ENCODE measurements at regions not wholly inside any gene's neighbourhood (a gene's known extent, or its start where the extent isn't known, plus 50 kb on each side); places are given as distances from the start of the nearest gene placed in this dataset.

GRCh38 chr12:114949058-114949820, 265.3 kb upstream of the TBX3 start:
- no peaks in the 10 kb centered on the region for H3K36me3 ChIP-seq (ENCODE audit: control insufficient read depth in 1 of 2, insufficient read depth in 2 of 2, low read length in 2 of 2)
- H3K9me3 ChIP-seq (ENCODE audit: control insufficient read depth in 1 of 2, low read length in 2 of 2) = no peaks in the 10 kb centered on the region
- no peaks in the 10 kb centered on the region for H3K27me3 ChIP-seq (ENCODE audit: control insufficient read depth in 1 of 2, insufficient read depth in 2 of 2, low read length in 2 of 2)
- H3K9ac ChIP-seq (ENCODE audit: low read depth in 1 of 2, low read length in 2 of 2) = no peak overlapping the region
- no peak overlapping the region for H3K4me3 ChIP-seq (ENCODE audit: low read depth in 1 of 2, low read length in 2 of 2)
- no peak overlapping the region for H3K27ac ChIP-seq (ENCODE audit: low read depth, low read length)
- no peaks in the 10 kb centered on the region for H3K4me1 ChIP-seq (ENCODE audit: control insufficient read depth in 1 of 2, insufficient read depth in 2 of 2, low read length in 2 of 2)

GRCh38 chr12:114945351-114945750, 261.4 kb upstream of the TBX3 start:
- Histone ChIP-seq H3K27ac (ENCODE audit: low read depth, low read length) (no peak overlapping the region), H3K9ac (ENCODE audit: low read depth in 1 of 2, low read length in 2 of 2) (no peak overlapping the region), H3K4me3 (ENCODE audit: low read depth in 1 of 2, low read length in 2 of 2) (no peak overlapping the region)

DNA sequence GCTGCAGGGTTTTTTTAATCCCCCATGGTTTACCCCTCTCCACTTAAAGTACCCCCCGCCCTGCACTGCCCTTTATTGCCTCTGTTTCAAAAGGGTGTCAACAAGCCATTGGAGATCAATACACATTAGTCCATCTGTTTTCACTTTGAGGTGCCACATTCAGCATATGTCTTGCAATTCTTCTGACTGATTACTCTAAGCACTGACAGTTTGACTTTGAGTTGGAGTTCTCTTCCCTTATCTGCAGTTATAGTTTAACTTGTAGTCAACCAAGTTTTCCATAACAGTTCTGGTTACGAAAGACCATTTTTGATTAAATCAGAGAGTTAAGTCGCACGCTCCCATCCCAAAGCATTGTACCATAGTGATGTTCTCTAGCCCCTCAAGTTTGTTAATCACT, 260.8 kb upstream of the TBX3 start:
- H3K4me3 ChIP-seq (ENCODE audit: low read depth in 1 of 2, low read length in 2 of 2) = no peak overlapping the region
- H3K36me3 ChIP-seq (ENCODE audit: control insufficient read depth in 1 of 2, insufficient read depth in 2 of 2, low read length in 2 of 2) = no peaks in the 10 kb centered on the region
- H3K27me3 ChIP-seq (ENCODE audit: control insufficient read depth in 1 of 2, insufficient read depth in 2 of 2, low read length in 2 of 2) = no peaks in the 10 kb centered on the region
- no peaks in the 10 kb centered on the region for H3K9me3 ChIP-seq (ENCODE audit: control insufficient read depth in 1 of 2, low read length in 2 of 2)
- H3K4me1 ChIP-seq (ENCODE audit: control insufficient read depth in 1 of 2, insufficient read depth in 2 of 2, low read length in 2 of 2) = no peaks in the 10 kb centered on the region
- no peak overlapping the region for H3K27ac ChIP-seq (ENCODE audit: low read depth, low read length)
- no peak overlapping the region for H3K9ac ChIP-seq (ENCODE audit: low read depth in 1 of 2, low read length in 2 of 2)

More at GRCh38 chr12:114945351-114945750, 261.4 kb upstream of the TBX3 start:
- no peaks in the 10 kb centered on the region for H3K36me3 ChIP-seq (ENCODE audit: control insufficient read depth in 1 of 2, insufficient read depth in 2 of 2, low read length in 2 of 2)
- H3K4me1 ChIP-seq (ENCODE audit: control insufficient read depth in 1 of 2, insufficient read depth in 2 of 2, low read length in 2 of 2) = no peaks in the 10 kb centered on the region
- H3K9me3 ChIP-seq (ENCODE audit: control insufficient read depth in 1 of 2, low read length in 2 of 2) = no peaks in the 10 kb centered on the region
- no peaks in the 10 kb centered on the region for H3K27me3 ChIP-seq (ENCODE audit: control insufficient read depth in 1 of 2, insufficient read depth in 2 of 2, low read length in 2 of 2)

DNA sequence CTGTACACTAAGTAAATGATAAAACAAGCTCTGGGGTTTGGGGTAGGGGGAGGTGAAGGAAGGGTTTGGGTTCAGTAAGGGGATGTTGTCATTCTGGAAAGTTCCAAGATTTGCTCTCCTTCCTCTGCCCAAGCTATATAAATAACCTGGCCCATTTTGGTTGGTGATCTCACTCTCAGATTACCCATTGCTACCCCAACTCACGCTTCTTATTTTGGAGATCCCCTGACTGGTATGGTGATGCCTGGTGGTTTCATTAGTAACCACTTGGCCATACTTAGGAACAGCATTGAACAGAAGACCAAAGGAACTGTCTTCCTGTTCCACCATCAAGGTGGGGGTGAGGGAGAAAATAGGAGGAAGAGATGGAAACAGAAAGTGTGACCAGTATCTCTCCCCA, 259.6 kb upstream of the TBX3 start:
- no peak overlapping the region for H3K4me3 ChIP-seq (ENCODE audit: low read depth in 1 of 2, low read length in 2 of 2)
- no peaks in the 10 kb centered on the region for H3K27me3 ChIP-seq (ENCODE audit: control insufficient read depth in 1 of 2, insufficient read depth in 2 of 2, low read length in 2 of 2)
- H3K9ac ChIP-seq (ENCODE audit: low read depth in 1 of 2, low read length in 2 of 2) = no peak overlapping the region
- H3K4me1 ChIP-seq (ENCODE audit: control insufficient read depth in 1 of 2, insufficient read depth in 2 of 2, low read length in 2 of 2) = no peaks in the 10 kb centered on the region
- H3K27ac ChIP-seq (ENCODE audit: low read depth, low read length) = no peak overlapping the region
- H3K36me3 ChIP-seq (ENCODE audit: control insufficient read depth in 1 of 2, insufficient read depth in 2 of 2, low read length in 2 of 2) = no peaks in the 10 kb centered on the region
- H3K9me3 ChIP-seq (ENCODE audit: control insufficient read depth in 1 of 2, low read length in 2 of 2) = no peaks in the 10 kb centered on the region

- Histone ChIP-seq H3K27me3 (ENCODE audit: control insufficient read depth in 1 of 2, insufficient read depth in 2 of 2, low read length in 2 of 2) (no peaks in the 10 kb centered on the region), H3K27ac (ENCODE audit: low read depth, low read length) (no peak overlapping the region), H3K9me3 (ENCODE audit: control insufficient read depth in 1 of 2, low read length in 2 of 2) (no peaks in the 10 kb centered on the region), H3K9ac (ENCODE audit: low read depth in 1 of 2, low read length in 2 of 2) (no peak overlapping the region), H3K4me1 (ENCODE audit: control insufficient read depth in 1 of 2, insufficient read depth in 2 of 2, low read length in 2 of 2) (no peaks in the 10 kb centered on the region), H3K4me3 (ENCODE audit: low read depth in 1 of 2, low read length in 2 of 2) (no peak overlapping the region), H3K36me3 (ENCODE audit: control insufficient read depth in 1 of 2, insufficient read depth in 2 of 2, low read length in 2 of 2) (no peaks in the 10 kb centered on the region)
Measured at GRCh38 chr12:114938487-114939210, 254.7 kb upstream of the TBX3 start.

- no peaks in the 10 kb centered on the region for H3K27me3 ChIP-seq (ENCODE audit: control insufficient read depth in 1 of 2, insufficient read depth in 2 of 2, low read length in 2 of 2)
- H3K27ac ChIP-seq (ENCODE audit: low read depth, low read length) = no peak overlapping the region
- H3K4me1 ChIP-seq (ENCODE audit: control insufficient read depth in 1 of 2, insufficient read depth in 2 of 2, low read length in 2 of 2) = no peaks in the 10 kb centered on the region
- H3K9ac ChIP-seq (ENCODE audit: low read depth in 1 of 2, low read length in 2 of 2) = no peak overlapping the region
- no peaks in the 10 kb centered on the region for H3K36me3 ChIP-seq (ENCODE audit: control insufficient read depth in 1 of 2, insufficient read depth in 2 of 2, low read length in 2 of 2)
- no peaks in the 10 kb centered on the region for H3K9me3 ChIP-seq (ENCODE audit: control insufficient read depth in 1 of 2, low read length in 2 of 2)
- H3K4me3 ChIP-seq (ENCODE audit: low read depth in 1 of 2, low read length in 2 of 2) = no peak overlapping the region
Measured at GRCh38 chr12:114936148-114937079, 252.4 kb upstream of the TBX3 start.

- Histone ChIP-seq H3K27ac (ENCODE audit: low read depth, low read length) (no peak overlapping the region), H3K9me3 (ENCODE audit: control insufficient read depth in 1 of 2, low read length in 2 of 2) (no peaks in the 10 kb centered on the region)
Measured at GRCh38 chr12:114935658-114936057, 251.7 kb upstream of the TBX3 start.

GRCh38 chr12:114933428-114934160, 249.6 kb upstream of the TBX3 start:
- Histone ChIP-seq H3K27ac (ENCODE audit: low read depth, low read length) (no peak overlapping the region), H3K4me3 (ENCODE audit: low read depth in 1 of 2, low read length in 2 of 2) (no peak overlapping the region), H3K4me1 (ENCODE audit: control insufficient read depth in 1 of 2, insufficient read depth in 2 of 2, low read length in 2 of 2) (no peaks in the 10 kb centered on the region), H3K9me3 (ENCODE audit: control insufficient read depth in 1 of 2, low read length in 2 of 2) (no peaks in the 10 kb centered on the region), H3K27me3 (ENCODE audit: control insufficient read depth in 1 of 2, insufficient read depth in 2 of 2, low read length in 2 of 2) (no peaks in the 10 kb centered on the region), H3K9ac (ENCODE audit: low read depth in 1 of 2, low read length in 2 of 2) (no peak overlapping the region), H3K36me3 (ENCODE audit: control insufficient read depth in 1 of 2, insufficient read depth in 2 of 2, low read length in 2 of 2) (no peaks in the 10 kb centered on the region)

More at GRCh38 chr12:114935658-114936057, 251.7 kb upstream of the TBX3 start:
- Histone ChIP-seq H3K4me3 (ENCODE audit: low read depth in 1 of 2, low read length in 2 of 2) (no peak overlapping the region), H3K4me1 (ENCODE audit: control insufficient read depth in 1 of 2, insufficient read depth in 2 of 2, low read length in 2 of 2) (no peaks in the 10 kb centered on the region), H3K27me3 (ENCODE audit: control insufficient read depth in 1 of 2, insufficient read depth in 2 of 2, low read length in 2 of 2) (no peaks in the 10 kb centered on the region), H3K9ac (ENCODE audit: low read depth in 1 of 2, low read length in 2 of 2) (no peak overlapping the region), H3K36me3 (ENCODE audit: control insufficient read depth in 1 of 2, insufficient read depth in 2 of 2, low read length in 2 of 2) (no peaks in the 10 kb centered on the region)

DNA sequence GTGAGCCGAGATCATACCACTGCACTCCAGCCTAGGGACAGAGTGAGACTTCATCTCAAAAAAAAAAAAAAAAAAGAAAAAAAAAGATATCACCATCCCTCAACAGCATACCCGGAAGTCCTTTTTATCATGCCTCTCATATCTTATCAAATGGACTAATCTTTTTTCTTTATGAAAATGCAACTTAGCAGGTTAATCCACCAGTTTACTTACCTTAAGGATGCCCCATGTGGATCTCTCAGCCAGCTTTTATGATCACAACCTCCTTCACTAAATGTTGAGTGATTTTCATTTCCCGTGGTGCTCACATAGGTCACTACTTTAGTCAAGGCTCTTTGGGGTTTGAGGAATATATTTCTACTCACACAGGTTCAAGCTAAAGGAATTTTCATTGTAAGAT, 248.8 kb upstream of the TBX3 start:
- Histone ChIP-seq H3K36me3 (ENCODE audit: control insufficient read depth in 1 of 2, insufficient read depth in 2 of 2, low read length in 2 of 2) (no peaks in the 10 kb centered on the region), H3K9me3 (ENCODE audit: control insufficient read depth in 1 of 2, low read length in 2 of 2) (no peaks in the 10 kb centered on the region), H3K27me3 (ENCODE audit: control insufficient read depth in 1 of 2, insufficient read depth in 2 of 2, low read length in 2 of 2) (no peaks in the 10 kb centered on the region), H3K4me3 (ENCODE audit: low read depth in 1 of 2, low read length in 2 of 2) (no peak overlapping the region), H3K4me1 (ENCODE audit: control insufficient read depth in 1 of 2, insufficient read depth in 2 of 2, low read length in 2 of 2) (no peaks in the 10 kb centered on the region), H3K9ac (ENCODE audit: low read depth in 1 of 2, low read length in 2 of 2) (no peak overlapping the region), H3K27ac (ENCODE audit: low read depth, low read length) (no peak overlapping the region)
